ENCODE measurements at regions not wholly inside any gene's neighbourhood (a gene's known extent, or its start where the extent isn't known, plus 50 kb on each side); places are given as distances from the start of the nearest gene placed in this dataset.

DNA sequence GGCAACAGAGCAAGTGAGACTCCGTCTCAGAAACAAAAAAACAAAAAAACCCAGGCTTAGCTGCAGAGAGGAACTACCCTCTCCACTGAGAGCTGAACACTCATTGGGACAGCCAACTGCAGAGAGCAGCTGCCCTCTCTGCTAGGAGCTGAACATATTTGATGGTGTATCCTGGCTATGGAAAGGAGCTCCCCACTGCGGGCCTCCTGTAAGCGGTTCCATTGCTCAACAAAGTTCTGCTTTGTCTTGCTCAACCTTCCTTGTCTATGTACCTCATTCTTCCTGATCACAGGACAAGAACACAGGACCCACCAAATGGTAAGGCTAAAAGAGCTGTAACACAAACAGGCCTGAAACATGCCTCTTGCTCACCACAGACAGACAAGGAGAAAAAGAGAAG is 246.3 kb upstream of the LRRTM4 start:
- TF ChIP-seq, protein P1, sequence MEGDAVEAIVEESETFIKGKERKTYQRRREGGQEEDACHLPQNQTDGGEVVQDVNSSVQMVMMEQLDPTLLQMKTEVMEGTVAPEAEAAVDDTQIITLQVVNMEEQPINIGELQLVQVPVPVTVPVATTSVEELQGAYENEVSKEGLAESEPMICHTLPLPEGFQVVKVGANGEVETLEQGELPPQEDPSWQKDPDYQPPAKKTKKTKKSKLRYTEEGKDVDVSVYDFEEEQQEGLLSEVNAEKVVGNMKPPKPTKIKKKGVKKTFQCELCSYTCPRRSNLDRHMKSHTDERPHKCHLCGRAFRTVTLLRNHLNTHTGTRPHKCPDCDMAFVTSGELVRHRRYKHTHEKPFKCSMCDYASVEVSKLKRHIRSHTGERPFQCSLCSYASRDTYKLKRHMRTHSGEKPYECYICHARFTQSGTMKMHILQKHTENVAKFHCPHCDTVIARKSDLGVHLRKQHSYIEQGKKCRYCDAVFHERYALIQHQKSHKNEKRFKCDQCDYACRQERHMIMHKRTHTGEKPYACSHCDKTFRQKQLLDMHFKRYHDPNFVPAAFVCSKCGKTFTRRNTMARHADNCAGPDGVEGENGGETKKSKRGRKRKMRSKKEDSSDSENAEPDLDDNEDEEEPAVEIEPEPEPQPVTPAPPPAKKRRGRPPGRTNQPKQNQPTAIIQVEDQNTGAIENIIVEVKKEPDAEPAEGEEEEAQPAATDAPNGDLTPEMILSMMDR (IDR thresholded peaks at IDR 0.05; ENCODE audit: borderline replicate concordance, extremely low read depth, low read length, poor library complexity, severe bottlenecking), result no peak
- no peak for TF ChIP-seq EZH2 (IDR thresholded peaks at IDR 0.05; ENCODE audit: borderline replicate concordance, low read depth, low read length, severe bottlenecking)

All from DND-41 (cell line).